Sigmoid colon (tissue), 6 donors: ENCODE measurements at regions not wholly inside any gene's neighbourhood (a gene's known extent, or its start where the extent isn't known, plus 50 kb on each side); places are given as distances from the start of the nearest gene placed in this dataset.

Experiments
- DNase-seq: peaks from one replicate; pipeline ENCODE4 v3.0.0-alpha.2; 2019
- H3K27ac ChIP-seq, 4 donors: fragments of 200-600 bp; sonication (generic); one replicate each; pipeline ENCODE4 v1.5.1; 2016 to 2019; ENCODE audit warnings: mild to moderate bottlenecking in 1 of 4
- H3K27me3 ChIP-seq, 3 donors: fragments of 200-600 bp; sonication (generic); one replicate each; pipeline ENCODE4 v1.5.1; 2019; ENCODE audit warnings: mild to moderate bottlenecking in 1 of 3
- H3K36me3 ChIP-seq, 4 donors: fragments of 200-600 bp; sonication (generic); one replicate each; pipeline ENCODE4 v1.5.1; 2016 to 2019
- H3K4me1 ChIP-seq, 4 donors: fragments of 200-600 bp; sonication (generic); one replicate each; pipeline ENCODE4 v1.5.1; 2017 to 2019
- H3K4me3 ChIP-seq, 4 donors: fragments of 200-600 bp; sonication (generic); one replicate each; pipeline ENCODE4 v1.5.1; 2017 to 2019; ENCODE audit warnings: mild to moderate bottlenecking in 2 of 4, moderate library complexity in 1 of 4
- H3K9me3 ChIP-seq, 4 donors: fragments of 200-600 bp in 3 of 4; sonication (generic) in 3 of 4; one replicate each; pipeline versions ENCODE4 v1.5.1 to v1.6.1; 2013 to 2019
- EP300 ChIP-seq, 4 donors: sonication (generic); formaldehyde crosslinking; IDR thresholded peaks; one replicate each; pipeline ENCODE4 v1.6.1; 2017; ENCODE audit warnings: antibody characterized with exemption in 4 of 4
- POLR2A ChIP-seq, 2 donors: fragments of 450-650 bp; IDR thresholded peaks; one replicate each; pipeline ENCODE4 v1.6.1; 2016; ENCODE audit warnings: antibody characterized with exemption in 2 of 2, mild to moderate bottlenecking in 2 of 2, moderate library complexity in 2 of 2
- POLR2AphosphoS5 ChIP-seq, 4 donors: sonication (generic); formaldehyde crosslinking; IDR thresholded peaks; one replicate each; pipeline ENCODE4 v1.6.1; 2017; ENCODE audit warnings: antibody characterized with exemption in 4 of 4
- WGBS, 2 donors: extraction: QIAGEN DNeasy Blood & Tissue Kit; methylation state at CpG; one replicate each; pipeline ENCODE4 v1.1.7; 2013; 5-methylcytosine and 5-hydroxymethylcytosine counted together
- intact Hi-C: fragments of 100-400 bp; cut with DNase I; formaldehyde crosslinking; loops from one replicate; pipeline ENCODE4 v1.15.1; 2023
- TF ChIP-seq, protein P1 (sequence below), 4 experiments: fragments of 450-650 bp in 3 of 4; fragments of 200-600 bp in 1 of 4; IDR thresholded peaks; one replicate each; pipeline ENCODE4 v1.5.1; 2016 to 2019; ENCODE audit warnings: antibody characterized with exemption in 4 of 4, mild to moderate bottlenecking in 3 of 4, moderate library complexity in 2 of 4
- donor health status: healthy with polysubstance abuse.
- donor health status: healthy.

DNA sequence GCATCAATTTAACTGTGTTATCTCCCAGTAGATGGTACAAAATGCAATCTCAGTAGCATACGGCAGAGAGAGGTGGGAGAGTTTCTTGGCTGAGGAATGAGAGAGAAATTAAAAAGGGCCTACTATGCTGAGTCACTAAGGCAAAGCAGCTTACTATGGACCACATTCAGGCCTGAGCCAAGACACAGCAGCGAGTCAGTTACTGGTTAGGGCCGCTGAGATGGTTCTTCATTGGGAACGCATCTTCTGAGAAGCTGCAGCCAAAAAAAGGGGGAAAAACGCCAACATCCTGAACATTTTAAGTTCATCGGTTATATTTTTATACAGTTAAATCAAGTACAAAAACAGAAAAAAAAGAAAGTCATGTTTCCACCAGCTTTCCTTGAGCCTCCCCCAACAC lies 61.1 kb upstream of the BDNF start:
- Histone ChIP-seq H3K36me3 (no peaks in the 10 kb centered on the region), H3K4me1 (no peaks in the 10 kb centered on the region), H3K4me3 (no peak overlapping the region), H3K27me3 (no peaks in the 10 kb centered on the region), H3K9me3 (no peaks in the 10 kb centered on the region), H3K27ac (no peak overlapping the region)
- no peak for TF ChIP-seq EP300 (IDR thresholded peaks at IDR 0.05)
- 92 to 94% methylated on average over 6 of the region's 6 CpGs for WGBS, 2 donors
- intact Hi-C loops = no loop called here
- no peak for DNase-seq

- TF ChIP-seq, protein P1, sequence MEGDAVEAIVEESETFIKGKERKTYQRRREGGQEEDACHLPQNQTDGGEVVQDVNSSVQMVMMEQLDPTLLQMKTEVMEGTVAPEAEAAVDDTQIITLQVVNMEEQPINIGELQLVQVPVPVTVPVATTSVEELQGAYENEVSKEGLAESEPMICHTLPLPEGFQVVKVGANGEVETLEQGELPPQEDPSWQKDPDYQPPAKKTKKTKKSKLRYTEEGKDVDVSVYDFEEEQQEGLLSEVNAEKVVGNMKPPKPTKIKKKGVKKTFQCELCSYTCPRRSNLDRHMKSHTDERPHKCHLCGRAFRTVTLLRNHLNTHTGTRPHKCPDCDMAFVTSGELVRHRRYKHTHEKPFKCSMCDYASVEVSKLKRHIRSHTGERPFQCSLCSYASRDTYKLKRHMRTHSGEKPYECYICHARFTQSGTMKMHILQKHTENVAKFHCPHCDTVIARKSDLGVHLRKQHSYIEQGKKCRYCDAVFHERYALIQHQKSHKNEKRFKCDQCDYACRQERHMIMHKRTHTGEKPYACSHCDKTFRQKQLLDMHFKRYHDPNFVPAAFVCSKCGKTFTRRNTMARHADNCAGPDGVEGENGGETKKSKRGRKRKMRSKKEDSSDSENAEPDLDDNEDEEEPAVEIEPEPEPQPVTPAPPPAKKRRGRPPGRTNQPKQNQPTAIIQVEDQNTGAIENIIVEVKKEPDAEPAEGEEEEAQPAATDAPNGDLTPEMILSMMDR (IDR thresholded peaks at IDR 0.05) = no peak
- TF ChIP-seq POLR2AphosphoS5 (IDR thresholded peaks at IDR 0.05) = no peak
- no peak for TF ChIP-seq EP300 (IDR thresholded peaks at IDR 0.05)
- TF ChIP-seq POLR2A (IDR thresholded peaks at IDR 0.05) = no peak
- intact Hi-C loops = no loop called here
- WGBS, 2 donors = 86 to 89% methylated on average over 2 of the region's 2 CpGs
Observed at GRCh38 chr11:27757953-27758352, 57.7 kb upstream of the BDNF start.

GRCh38 chr11:27754035-27755017 lies 54.1 kb upstream of the BDNF start:
- 66 to 77% methylated on average over 13 of the region's 13 CpGs for WGBS, 2 donors
- no peak overlapping the region for H3K27ac ChIP-seq
- H3K27me3 ChIP-seq = no peaks in the 10 kb centered on the region
- intact Hi-C loops = no loop called here
- H3K4me3 ChIP-seq = no peak overlapping the region
- no peaks in the 10 kb centered on the region for H3K9me3 ChIP-seq
- no peak for DNase-seq
- no peaks in the 10 kb centered on the region for H3K4me1 ChIP-seq
- no peaks in the 10 kb centered on the region for H3K36me3 ChIP-seq
- TF ChIP-seq POLR2A (IDR thresholded peaks at IDR 0.05) = no peak
- TF ChIP-seq EP300 (IDR thresholded peaks at IDR 0.05) = no peak
- TF ChIP-seq, protein P1 (IDR thresholded peaks at IDR 0.05) = no peak
- no peak for TF ChIP-seq POLR2AphosphoS5 (IDR thresholded peaks at IDR 0.05)

More at GRCh38 chr11:27757953-27758352, 57.7 kb upstream of the BDNF start:
- no peaks in the 10 kb centered on the region for H3K27me3 ChIP-seq
- no peak overlapping the region for H3K27ac ChIP-seq
- no peak overlapping the region for H3K4me3 ChIP-seq
- H3K36me3 ChIP-seq = no peaks in the 10 kb centered on the region
- no peaks in the 10 kb centered on the region for H3K4me1 ChIP-seq
- H3K9me3 ChIP-seq = no peaks in the 10 kb centered on the region
- DNase-seq = no peak
